ENCODE measurements at regions not wholly inside any gene's neighbourhood (a gene's known extent, or its start where the extent isn't known, plus 50 kb on each side); places are given as distances from the start of the nearest gene placed in this dataset.
"Not testable (repeated sequence)": the region's sequence is repeated elsewhere in the genome, so short reads cannot be mapped to it uniquely, and the experiment has no call there.

DNA sequence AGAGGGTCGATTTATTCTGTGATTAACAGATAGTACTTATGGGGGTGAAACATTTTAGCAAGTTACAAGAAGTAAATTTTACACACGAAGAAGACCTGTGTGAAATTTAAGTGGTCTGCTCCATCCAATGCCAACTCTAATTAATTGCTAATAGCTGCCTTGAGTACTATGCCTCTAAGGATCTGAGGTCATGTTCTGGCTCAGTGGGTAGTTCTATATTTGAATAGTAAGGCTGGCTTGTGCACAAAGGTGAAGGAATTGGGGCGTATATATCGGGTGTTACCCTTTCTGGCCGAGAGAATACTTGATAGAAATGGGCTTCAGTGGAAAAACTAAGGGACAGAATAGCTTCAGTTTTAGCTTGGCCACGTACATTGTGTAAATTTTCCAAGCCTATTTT lies 345.2 kb upstream of the ANKRD30A start:
- no peaks in the 10 kb centered on the region for H3K9me3 ChIP-seq
- 66 to 82% methylated on average over 6 of the region's 6 CpGs for WGBS, 2 donors
- intact Hi-C loops (cut with DNase I): no loop called here
- H3K27me3 ChIP-seq: no peaks in the 10 kb centered on the region
- no peak for TF ChIP-seq EP300 (IDR thresholded peaks at IDR 0.05)
- no peak for TF ChIP-seq POLR2A (IDR thresholded peaks at IDR 0.05)
- TF ChIP-seq, protein P1, sequence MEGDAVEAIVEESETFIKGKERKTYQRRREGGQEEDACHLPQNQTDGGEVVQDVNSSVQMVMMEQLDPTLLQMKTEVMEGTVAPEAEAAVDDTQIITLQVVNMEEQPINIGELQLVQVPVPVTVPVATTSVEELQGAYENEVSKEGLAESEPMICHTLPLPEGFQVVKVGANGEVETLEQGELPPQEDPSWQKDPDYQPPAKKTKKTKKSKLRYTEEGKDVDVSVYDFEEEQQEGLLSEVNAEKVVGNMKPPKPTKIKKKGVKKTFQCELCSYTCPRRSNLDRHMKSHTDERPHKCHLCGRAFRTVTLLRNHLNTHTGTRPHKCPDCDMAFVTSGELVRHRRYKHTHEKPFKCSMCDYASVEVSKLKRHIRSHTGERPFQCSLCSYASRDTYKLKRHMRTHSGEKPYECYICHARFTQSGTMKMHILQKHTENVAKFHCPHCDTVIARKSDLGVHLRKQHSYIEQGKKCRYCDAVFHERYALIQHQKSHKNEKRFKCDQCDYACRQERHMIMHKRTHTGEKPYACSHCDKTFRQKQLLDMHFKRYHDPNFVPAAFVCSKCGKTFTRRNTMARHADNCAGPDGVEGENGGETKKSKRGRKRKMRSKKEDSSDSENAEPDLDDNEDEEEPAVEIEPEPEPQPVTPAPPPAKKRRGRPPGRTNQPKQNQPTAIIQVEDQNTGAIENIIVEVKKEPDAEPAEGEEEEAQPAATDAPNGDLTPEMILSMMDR (IDR thresholded peaks at IDR 0.05): no peak
- no peak for TF ChIP-seq POLR2AphosphoS5 (IDR thresholded peaks at IDR 0.05)
- H3K27ac ChIP-seq: no peak overlapping the region
- no peak for DNase-seq
- H3K36me3 ChIP-seq: no peaks in the 10 kb centered on the region
- no peak overlapping the region for H3K4me3 ChIP-seq
- no peaks in the 10 kb centered on the region for H3K4me1 ChIP-seq

DNA sequence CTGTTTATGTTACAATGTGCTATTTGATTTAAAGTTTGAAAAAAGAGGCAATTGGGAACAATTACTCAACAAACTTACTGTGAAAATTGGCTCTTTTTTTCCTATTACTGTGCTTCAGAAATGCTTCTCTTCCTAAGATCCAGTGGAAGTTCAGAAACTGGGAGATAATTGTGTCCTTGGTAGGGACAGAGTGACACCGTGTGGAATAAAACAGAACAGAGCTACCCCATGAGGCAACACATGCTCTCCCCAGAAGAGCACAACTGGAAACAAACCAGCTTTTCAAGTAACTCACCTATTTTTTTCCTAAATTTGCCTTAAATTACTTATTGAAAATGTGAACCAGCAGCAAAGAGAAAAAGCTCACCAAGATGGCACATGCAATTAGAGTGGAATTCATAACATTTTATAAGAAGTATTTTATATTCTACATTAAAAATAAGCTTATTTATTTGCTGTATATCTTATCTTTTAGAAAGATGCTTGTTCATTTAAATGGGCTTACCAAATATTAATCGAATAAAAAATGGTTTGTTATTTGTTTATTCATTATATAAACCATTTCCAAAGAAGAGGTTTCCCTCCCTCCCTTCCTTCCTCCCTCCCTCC lies 346.1 kb upstream of the ANKRD30A start:
- H3K36me3 ChIP-seq: no peaks in the 10 kb centered on the region
- no peak for TF ChIP-seq POLR2A (IDR thresholded peaks at IDR 0.05)
- TF ChIP-seq, protein P1 (IDR thresholded peaks at IDR 0.05): peak; percentile 74 to 87 (median 82)
- no peak for DNase-seq
- no peaks in the 10 kb centered on the region for H3K27me3 ChIP-seq
- WGBS, 2 donors: 8 to 14% methylated on average over 2 of the region's 2 CpGs
- no peak overlapping the region for H3K27ac ChIP-seq
- no peak overlapping the region for H3K4me3 ChIP-seq
- no peaks in the 10 kb centered on the region for H3K9me3 ChIP-seq
- intact Hi-C loops (cut with DNase I): loop anchor here (1.0 to 10.0 kb wide), 2 partner anchors 1144 to 1545 kb away; no protein-coding TSS in a partner anchor
- no peaks in the 10 kb centered on the region for H3K4me1 ChIP-seq

DNA sequence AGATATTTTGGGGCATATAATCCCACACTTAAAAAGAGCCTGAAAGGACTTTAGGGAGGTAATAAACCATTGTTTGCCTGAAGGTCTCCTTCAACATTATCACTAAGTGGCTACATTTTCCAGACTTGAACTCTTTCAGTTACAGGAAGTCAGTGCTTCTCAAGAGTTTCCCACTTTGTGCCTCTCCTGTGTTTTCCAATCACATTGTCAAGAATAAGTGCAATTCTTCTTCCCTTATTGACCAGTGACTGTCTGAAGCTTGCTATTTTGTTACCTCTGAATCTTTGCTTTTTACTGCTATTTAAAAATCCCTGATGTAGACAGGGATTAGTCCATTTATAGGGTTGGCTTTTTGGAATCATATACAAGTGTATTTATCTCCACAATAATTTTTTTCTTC lies 346.7 kb upstream of the ANKRD30A start:
- intact Hi-C loops (cut with DNase I): loop anchor here (1.0 to 10.0 kb wide), 2 partner anchors 1143 to 1544 kb away; no protein-coding TSS in a partner anchor
- no peaks in the 10 kb centered on the region for H3K27me3 ChIP-seq
- H3K9me3 ChIP-seq: no peaks in the 10 kb centered on the region
- TF ChIP-seq, protein P1 (IDR thresholded peaks at IDR 0.05): no peak
- TF ChIP-seq EP300 (IDR thresholded peaks at IDR 0.05): no peak
- no peak for TF ChIP-seq POLR2A (IDR thresholded peaks at IDR 0.05)
- TF ChIP-seq POLR2AphosphoS5 (IDR thresholded peaks at IDR 0.05): no peak
- H3K4me1 ChIP-seq: no peaks in the 10 kb centered on the region
- no peak overlapping the region for H3K27ac ChIP-seq
- no peak overlapping the region for H3K4me3 ChIP-seq
- DNase-seq: no peak
- H3K36me3 ChIP-seq: no peaks in the 10 kb centered on the region

DNA sequence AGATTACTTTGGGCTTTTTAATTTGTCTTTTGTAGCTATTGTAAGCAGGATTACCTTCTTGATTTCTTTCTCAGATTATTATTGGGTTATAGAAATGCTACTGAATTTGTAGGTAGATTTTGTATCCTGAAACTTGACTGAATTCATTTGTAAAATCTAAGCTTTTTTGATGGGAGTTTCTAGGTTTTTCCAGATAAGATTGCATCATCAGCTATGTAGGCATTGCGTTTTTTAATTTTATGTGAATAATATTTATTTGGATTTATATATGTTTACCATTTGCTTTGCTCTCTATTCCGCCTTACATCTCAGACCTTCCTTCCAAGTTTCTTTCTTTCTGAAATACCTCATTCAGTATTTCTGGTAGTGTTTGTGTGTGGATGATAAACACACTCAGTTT lies 351.7 kb upstream of the ANKRD30A start:
- Histone ChIP-seq H3K27me3 (no peaks in the 10 kb centered on the region), H3K9me3 (no peaks in the 10 kb centered on the region), H3K4me1 (no peaks in the 10 kb centered on the region), H3K36me3 (no peaks in the 10 kb centered on the region), H3K4me3 (no peak overlapping the region), H3K27ac (no peak overlapping the region)
- DNase-seq: no peak
- TF ChIP-seq POLR2AphosphoS5 (IDR thresholded peaks at IDR 0.05): no peak
- no peak for TF ChIP-seq POLR2A (IDR thresholded peaks at IDR 0.05)
- TF ChIP-seq, protein P1 (IDR thresholded peaks at IDR 0.05): no peak
- no peak for TF ChIP-seq EP300 (IDR thresholded peaks at IDR 0.05)
- intact Hi-C loops (cut with DNase I): loop anchor here (10.0 kb wide), 1 partner anchor 1539 kb away; no protein-coding TSS in a partner anchor
- 85 to 89% methylated on average over 2 of the region's 2 CpGs for WGBS, 2 donors

DNA sequence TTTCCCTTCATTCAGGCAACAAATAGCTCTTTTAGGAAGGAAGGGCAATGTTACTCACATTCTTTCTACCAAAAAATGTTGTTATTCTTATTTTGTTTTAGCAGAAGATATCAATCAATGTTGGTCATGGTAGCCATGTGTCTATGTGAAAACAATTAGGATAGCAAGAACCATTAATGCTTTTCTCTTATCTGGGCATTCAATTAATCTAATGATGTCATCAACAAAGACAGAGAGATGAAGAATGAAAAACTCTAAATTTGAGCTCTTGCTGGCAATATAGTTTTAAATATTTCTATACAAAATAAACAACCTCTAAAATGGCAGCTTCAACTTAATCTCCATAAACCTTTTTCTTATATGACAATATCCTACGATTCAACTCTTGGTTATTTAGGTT lies 353.7 kb upstream of the ANKRD30A start:
- WGBS, 2 donors: 76 to 84% methylated on average over 1 of the region's 1 CpG
- intact Hi-C loops (cut with DNase I): loop anchor here (10.0 kb wide), 1 partner anchor 1537 kb away; no protein-coding TSS in a partner anchor
- Histone ChIP-seq H3K4me1 (peaks cover 0 to 2% (median 0%) of the 10 kb centered on the region in 4 donors), H3K9me3 (no peaks in the 10 kb centered on the region), H3K4me3 (no peak overlapping the region), H3K27me3 (no peaks in the 10 kb centered on the region), H3K27ac (no peak overlapping the region), H3K36me3 (no peaks in the 10 kb centered on the region)
- TF ChIP-seq, protein P1 (IDR thresholded peaks at IDR 0.05): no peak
- TF ChIP-seq POLR2A (IDR thresholded peaks at IDR 0.05) (no peak), EP300 (IDR thresholded peaks at IDR 0.05) (no peak), POLR2AphosphoS5 (IDR thresholded peaks at IDR 0.05) (no peak)
- DNase-seq: no peak

DNA sequence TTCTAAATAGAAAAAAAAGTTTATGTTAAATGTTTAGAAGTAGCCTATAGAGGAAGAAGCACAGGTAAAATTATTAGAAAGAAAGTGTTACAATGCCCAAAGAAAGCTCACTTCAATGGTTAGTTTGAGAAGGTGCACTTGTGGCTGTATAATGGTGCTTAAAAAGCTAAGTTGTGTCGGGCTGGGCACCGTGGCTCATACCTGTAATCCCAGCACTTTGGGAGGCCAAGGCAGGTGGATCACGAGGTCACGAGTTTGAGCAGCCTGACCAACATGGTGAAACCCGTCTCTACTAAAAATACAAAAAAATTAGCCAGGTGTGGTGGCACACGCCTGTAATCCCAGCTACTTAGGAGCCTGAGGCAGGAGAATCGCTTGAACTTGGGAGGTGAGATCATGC lies 355.7 kb upstream of the ANKRD30A start:
- not testable (repeated sequence) for H3K36me3 ChIP-seq, H3K9me3 ChIP-seq, H3K4me3 ChIP-seq, H3K27me3 ChIP-seq, H3K27ac ChIP-seq, DNase-seq
- intact Hi-C loops (cut with DNase I): loop anchor here (10.0 kb wide), 1 partner anchor 1535 kb away; no protein-coding TSS in a partner anchor
- peaks cover 0 to 14% (median 12%) of the 10 kb centered on the region in 4 donors for H3K4me1 ChIP-seq
- 82 to 92% methylated on average over 7 of the region's 7 CpGs for WGBS, 2 donors
